Activated naive CD8-positive, alpha-beta T cell treated with anti-CD3 and anti-CD28 coated beads, Interleukin-2, amount 10 ng/mL, durations not matched to agents 7 days and 5 days (primary cell): ENCODE measurements at regions not wholly inside any gene's neighbourhood (a gene's known extent, or its start where the extent isn't known, plus 50 kb on each side); places are given as distances from the start of the nearest gene placed in this dataset.

Source experiments
- ATAC-seq: fragments of 150-1000 bp; cut with Tn5 transposase; one replicate; pipeline ENCODE4 v1.10.0; 2021; ENCODE audit warnings: low read depth, moderate library complexity
- POLR2A ChIA-PET: fragments of 350-600 bp; sonication (Branson Sonifier 250); formaldehyde crosslinking; loops from one replicate; lab custom pipeline; 2021; ENCODE audit warnings: antibody characterized with exemption; lab: Charles Lee
- DNase-seq: peaks from one replicate; pipeline ENCODE4 v3.0.0; 2021
- H3K27ac Mint-ChIP-seq: one replicate; pipeline ENCODE4 v1.8.0; 2022; ENCODE audit warnings: mild to moderate bottlenecking, mixed read lengths
- H3K27me3 Mint-ChIP-seq: one replicate; pipeline ENCODE4 v1.8.0; 2022; ENCODE audit warnings: mild to moderate bottlenecking, moderate library complexity, mixed read lengths
- H3K36me3 Mint-ChIP-seq: one replicate; pipeline ENCODE4 v1.8.0; 2021; ENCODE audit warnings: mild to moderate bottlenecking, mixed read lengths
- H3K4me1 Mint-ChIP-seq: one replicate; pipeline ENCODE4 v1.8.0; 2021; ENCODE audit warnings: mixed read lengths
- H3K4me3 Mint-ChIP-seq: one replicate; pipeline ENCODE4 v1.8.0; 2022; ENCODE audit warnings: mild to moderate bottlenecking, moderate library complexity, mixed read lengths
- H3K9me3 Mint-ChIP-seq: one replicate; pipeline ENCODE4 v1.8.0; 2021; ENCODE audit warnings: mixed read lengths

- peaks cover 6% of the 10 kb centered on the region for H3K27me3 Mint-ChIP-seq
- no peak for ATAC-seq
- H3K27ac Mint-ChIP-seq: no peak overlapping the region
- no peaks in the 10 kb centered on the region for H3K36me3 Mint-ChIP-seq
- no peaks in the 10 kb centered on the region for H3K9me3 Mint-ChIP-seq
- POLR2A ChIA-PET: no interaction called here
- H3K4me3 Mint-ChIP-seq: no peak overlapping the region
- H3K4me1 Mint-ChIP-seq: no peaks in the 10 kb centered on the region
- DNase-seq: no peak
Observed at GRCh38 chr21:39065917-39066316, 117.3 kb downstream of the PSMG1 start.

DNA sequence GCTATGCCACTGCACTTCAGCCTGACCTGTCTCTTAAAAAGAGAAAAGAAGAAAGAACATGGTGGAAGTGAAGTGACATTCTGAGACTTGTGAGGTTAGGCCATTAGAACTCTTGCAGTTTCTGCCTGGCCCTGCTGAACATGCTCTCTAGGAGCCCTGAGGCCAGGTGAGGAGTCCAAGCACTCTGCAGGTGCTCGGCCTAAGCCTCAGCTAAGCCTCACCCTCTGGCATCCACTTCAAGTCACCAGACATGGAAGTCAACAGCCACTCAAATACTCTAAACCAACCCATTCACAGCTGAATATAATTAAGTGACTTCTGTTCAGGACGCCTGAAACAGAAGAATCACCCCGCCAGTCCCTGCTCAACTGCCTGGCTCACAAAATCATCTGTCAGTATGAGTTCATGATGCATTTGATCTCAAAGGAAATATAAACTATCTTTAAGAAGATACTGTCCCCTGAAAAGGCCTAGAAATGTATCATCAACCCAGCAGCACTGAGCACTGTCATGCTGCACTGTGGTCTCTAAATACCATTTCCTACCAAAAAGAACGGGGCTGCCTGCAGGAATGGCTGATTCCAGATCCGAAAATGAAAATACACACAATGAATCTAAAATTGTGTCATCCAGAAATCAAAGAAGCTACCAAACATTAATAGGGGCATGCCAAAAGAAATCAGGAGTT, 118.8 kb downstream of the PSMG1 start:
- peaks cover under 1% of the 10 kb centered on the region for H3K27me3 Mint-ChIP-seq
- no peak for ATAC-seq
- no peaks in the 10 kb centered on the region for H3K36me3 Mint-ChIP-seq
- no peaks in the 10 kb centered on the region for H3K4me1 Mint-ChIP-seq
- H3K4me3 Mint-ChIP-seq: no peak overlapping the region
- no peak for DNase-seq
- no peak overlapping the region for H3K27ac Mint-ChIP-seq
- no peaks in the 10 kb centered on the region for H3K9me3 Mint-ChIP-seq
- POLR2A ChIA-PET: interaction anchor here (0.6 kb wide), 1 partner anchor 181 kb away, joined by 4 read pairs; no protein-coding TSS in a partner anchor

- Mint-ChIP-seq H3K27me3 (no peaks in the 10 kb centered on the region), H3K4me3 (no peak overlapping the region), H3K27ac (no peak overlapping the region), H3K9me3 (no peaks in the 10 kb centered on the region), H3K36me3 (no peaks in the 10 kb centered on the region), H3K4me1 (no peaks in the 10 kb centered on the region)
- DNase-seq: no peak
- no peak for ATAC-seq
- POLR2A ChIA-PET: no interaction called here
Observed at GRCh38 chr21:39063517-39063916, 119.7 kb downstream of the PSMG1 start.

DNA sequence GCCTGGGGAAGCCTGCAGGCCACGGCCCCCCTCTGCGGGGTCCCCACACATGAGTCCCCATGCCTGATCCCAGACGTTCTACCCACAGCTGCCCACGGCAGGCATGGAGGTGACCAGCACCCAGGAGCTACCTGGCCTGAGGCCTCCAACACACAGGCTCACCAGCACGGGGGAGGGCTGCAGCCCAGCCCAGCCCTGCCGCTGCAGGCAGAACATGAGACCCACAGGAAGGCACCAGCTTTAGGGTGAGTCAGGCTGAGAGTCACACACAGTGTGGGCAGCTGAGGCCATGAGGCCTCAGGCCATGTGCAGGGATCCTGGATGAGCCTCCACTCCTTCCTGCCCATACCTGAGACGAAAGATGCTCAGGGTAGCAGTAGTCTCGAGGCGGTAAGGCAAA, 121.1 kb downstream of the PSMG1 start:
- no peaks in the 10 kb centered on the region for H3K36me3 Mint-ChIP-seq
- no peaks in the 10 kb centered on the region for H3K4me1 Mint-ChIP-seq
- POLR2A ChIA-PET: no interaction called here
- H3K4me3 Mint-ChIP-seq: no peak overlapping the region
- H3K9me3 Mint-ChIP-seq: no peaks in the 10 kb centered on the region
- ATAC-seq (no peak), DNase-seq (no peak)
- H3K27me3 Mint-ChIP-seq: no peaks in the 10 kb centered on the region
- no peak overlapping the region for H3K27ac Mint-ChIP-seq

DNA sequence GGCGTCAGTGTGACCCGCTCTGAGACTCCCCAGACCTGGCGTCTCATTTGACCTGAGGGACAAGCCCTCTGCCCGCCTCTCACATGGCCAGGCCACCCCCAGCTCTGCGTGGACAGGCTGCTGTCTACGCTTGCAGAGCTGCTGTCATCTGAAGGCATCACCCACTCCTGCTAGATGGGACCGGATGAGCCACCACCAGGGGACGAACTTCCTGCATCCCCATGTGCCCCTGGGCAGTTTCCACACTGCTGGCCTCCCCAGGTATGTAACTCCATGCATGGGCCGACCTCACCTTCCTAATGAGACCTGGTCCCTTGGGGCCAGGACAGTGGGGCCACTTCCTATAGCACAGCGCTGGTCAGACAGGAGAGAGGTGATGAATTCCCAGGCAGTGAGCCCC, 121.5 kb downstream of the PSMG1 start:
- POLR2A ChIA-PET: no interaction called here
- H3K36me3 Mint-ChIP-seq: no peaks in the 10 kb centered on the region
- no peaks in the 10 kb centered on the region for H3K9me3 Mint-ChIP-seq
- H3K27me3 Mint-ChIP-seq: no peaks in the 10 kb centered on the region
- H3K4me3 Mint-ChIP-seq: no peak overlapping the region
- DNase-seq (no peak), ATAC-seq (no peak)
- no peaks in the 10 kb centered on the region for H3K4me1 Mint-ChIP-seq
- no peak overlapping the region for H3K27ac Mint-ChIP-seq

GRCh38 chr21:39060485-39061083, 122.7 kb downstream of the PSMG1 start:
- Mint-ChIP-seq H3K27ac (no peak overlapping the region), H3K4me1 (no peaks in the 10 kb centered on the region), H3K36me3 (no peaks in the 10 kb centered on the region), H3K9me3 (no peaks in the 10 kb centered on the region), H3K4me3 (no peak overlapping the region), H3K27me3 (no peaks in the 10 kb centered on the region)
- no peak for DNase-seq
- POLR2A ChIA-PET: no interaction called here
- ATAC-seq: no peak

- no peak overlapping the region for H3K4me3 Mint-ChIP-seq
- DNase-seq (no peak), ATAC-seq (no peak)
- no peaks in the 10 kb centered on the region for H3K9me3 Mint-ChIP-seq
- POLR2A ChIA-PET: no interaction called here
- H3K27me3 Mint-ChIP-seq: no peaks in the 10 kb centered on the region
- H3K27ac Mint-ChIP-seq: no peak overlapping the region
- H3K36me3 Mint-ChIP-seq: no peaks in the 10 kb centered on the region
- no peaks in the 10 kb centered on the region for H3K4me1 Mint-ChIP-seq
Observed at GRCh38 chr21:39057121-39057520, 126.1 kb downstream of the PSMG1 start.

- Mint-ChIP-seq H3K27me3 (no peaks in the 10 kb centered on the region), H3K9me3 (no peaks in the 10 kb centered on the region), H3K4me3 (no peak overlapping the region), H3K4me1 (no peaks in the 10 kb centered on the region), H3K36me3 (no peaks in the 10 kb centered on the region), H3K27ac (no peak overlapping the region)
- POLR2A ChIA-PET: no interaction called here
- no peak for ATAC-seq
- DNase-seq: no peak
Observed at GRCh38 chr21:39056636-39057035, 126.6 kb downstream of the PSMG1 start.

GRCh38 chr21:39055167-39055767, 128.0 kb downstream of the PSMG1 start:
- H3K4me1 Mint-ChIP-seq: no peaks in the 10 kb centered on the region
- DNase-seq (no peak), ATAC-seq (no peak)
- H3K9me3 Mint-ChIP-seq: no peaks in the 10 kb centered on the region
- POLR2A ChIA-PET: no interaction called here
- no peak overlapping the region for H3K27ac Mint-ChIP-seq
- no peaks in the 10 kb centered on the region for H3K27me3 Mint-ChIP-seq
- H3K36me3 Mint-ChIP-seq: no peaks in the 10 kb centered on the region
- no peak overlapping the region for H3K4me3 Mint-ChIP-seq

DNA sequence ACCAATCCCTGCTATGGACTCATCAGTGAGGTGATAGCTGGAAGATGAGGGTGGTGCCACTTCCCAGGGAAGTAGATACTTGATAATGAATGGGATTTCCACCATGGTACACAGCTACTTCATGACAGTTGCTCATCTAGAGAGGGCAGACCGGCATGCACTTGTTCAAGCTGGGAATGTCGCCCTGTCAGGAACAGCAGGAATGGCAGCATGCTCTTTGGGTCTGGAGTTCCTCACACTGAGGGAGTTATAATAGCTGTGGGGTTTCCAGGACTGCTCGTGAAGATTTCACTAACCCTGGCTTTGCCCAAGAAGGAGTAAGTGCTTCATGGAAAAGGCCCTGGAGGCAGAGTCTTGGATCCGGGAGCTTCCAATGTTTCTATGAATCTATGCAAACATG, 129.2 kb downstream of the PSMG1 start:
- no peaks in the 10 kb centered on the region for H3K36me3 Mint-ChIP-seq
- no peaks in the 10 kb centered on the region for H3K9me3 Mint-ChIP-seq
- H3K27me3 Mint-ChIP-seq: no peaks in the 10 kb centered on the region
- ATAC-seq: no peak
- no peak overlapping the region for H3K4me3 Mint-ChIP-seq
- no peak for DNase-seq
- no peak overlapping the region for H3K27ac Mint-ChIP-seq
- no peaks in the 10 kb centered on the region for H3K4me1 Mint-ChIP-seq
- POLR2A ChIA-PET: no interaction called here

GRCh38 chr21:39053126-39053525, 130.1 kb downstream of the PSMG1 start:
- no peak overlapping the region for H3K27ac Mint-ChIP-seq
- POLR2A ChIA-PET: no interaction called here
- no peak for DNase-seq
- no peaks in the 10 kb centered on the region for H3K36me3 Mint-ChIP-seq
- H3K27me3 Mint-ChIP-seq: no peaks in the 10 kb centered on the region
- H3K4me3 Mint-ChIP-seq: no peak overlapping the region
- no peaks in the 10 kb centered on the region for H3K4me1 Mint-ChIP-seq
- no peak for ATAC-seq
- no peaks in the 10 kb centered on the region for H3K9me3 Mint-ChIP-seq

- Mint-ChIP-seq H3K27me3 (no peaks in the 10 kb centered on the region), H3K4me1 (no peaks in the 10 kb centered on the region), H3K4me3 (no peak overlapping the region), H3K27ac (no peak overlapping the region), H3K9me3 (no peaks in the 10 kb centered on the region), H3K36me3 (no peaks in the 10 kb centered on the region)
- no peak for ATAC-seq
- POLR2A ChIA-PET: no interaction called here
- DNase-seq: no peak
Observed at GRCh38 chr21:39052718-39053117, 130.5 kb downstream of the PSMG1 start.

GRCh38 chr21:39051588-39051949, 131.7 kb downstream of the PSMG1 start:
- Mint-ChIP-seq H3K4me3 (no peak overlapping the region), H3K27ac (no peak overlapping the region), H3K27me3 (no peaks in the 10 kb centered on the region), H3K9me3 (no peaks in the 10 kb centered on the region), H3K4me1 (no peaks in the 10 kb centered on the region), H3K36me3 (no peaks in the 10 kb centered on the region)
- DNase-seq (no peak), ATAC-seq (no peak)
- POLR2A ChIA-PET: no interaction called here

DNA sequence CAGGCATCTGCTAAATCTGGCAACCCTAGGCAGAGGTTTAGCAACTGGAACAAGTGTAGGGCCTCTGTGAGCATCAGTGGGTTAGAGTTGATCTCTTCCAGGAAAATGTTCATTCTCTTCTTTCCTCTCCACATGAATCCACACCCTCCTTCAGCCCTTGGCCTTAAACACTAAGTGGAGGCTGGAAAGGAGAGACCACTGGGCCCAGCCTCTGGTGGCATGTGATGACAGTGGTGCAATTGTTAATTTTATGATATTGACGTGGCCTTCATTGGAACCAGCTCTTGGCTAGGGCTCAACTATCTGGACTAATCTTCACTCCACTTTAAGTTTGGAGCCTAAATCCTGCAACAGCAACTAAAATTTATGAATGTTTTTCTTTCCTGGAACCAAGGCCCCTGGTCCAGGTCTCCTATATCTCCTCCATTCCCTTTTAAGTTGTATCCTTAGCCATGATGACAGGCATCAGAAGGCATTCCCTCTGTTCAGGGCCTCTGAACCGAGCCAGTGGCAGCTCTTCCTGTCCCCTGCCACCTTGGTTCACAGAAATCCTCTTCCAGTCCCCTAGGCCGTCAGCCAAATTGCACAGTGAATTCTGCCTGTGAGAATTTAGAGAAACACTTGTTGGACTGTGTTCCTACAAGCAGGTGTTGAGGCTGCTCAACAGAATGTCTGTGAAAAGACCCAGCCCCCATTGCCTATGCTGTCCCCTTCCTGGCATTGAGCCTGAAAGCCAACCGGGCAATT, 132.2 kb downstream of the PSMG1 start:
- H3K9me3 Mint-ChIP-seq: no peaks in the 10 kb centered on the region
- ATAC-seq (no peak), DNase-seq (no peak)
- no peak overlapping the region for H3K4me3 Mint-ChIP-seq
- POLR2A ChIA-PET: no interaction called here
- no peaks in the 10 kb centered on the region for H3K27me3 Mint-ChIP-seq
- no peak overlapping the region for H3K27ac Mint-ChIP-seq
- H3K4me1 Mint-ChIP-seq: no peaks in the 10 kb centered on the region
- no peaks in the 10 kb centered on the region for H3K36me3 Mint-ChIP-seq
